DMS53 treated with DMSO at 0.1 percent for 48 hours (cell line): ENCODE measurements at regions not wholly inside any gene's neighbourhood (a gene's known extent, or its start where the extent isn't known, plus 50 kb on each side); places are given as distances from the start of the nearest gene placed in this dataset.

Experiments
- DNase-seq: peaks from one replicate; lab custom pipeline; 2025; ENCODE audit not compliant: unreplicated experiment; lab: John Stamatoyannopoulos, UW

- DNase-seq: no peak
These were observed 661.1 kb downstream of the BCL11A start for GRCh38 chr2:59892398-59892797.

- no peak for DNase-seq
These were observed 664.1 kb downstream of the BCL11A start for GRCh38 chr2:59889305-59889704.

GRCh38 chr2:59888706-59889105, 664.7 kb downstream of the BCL11A start:
- no peak for DNase-seq

GRCh38 chr2:59888015-59888414, 665.4 kb downstream of the BCL11A start:
- DNase-seq: no peak

GRCh38 chr2:59887366-59887765, 666.1 kb downstream of the BCL11A start:
- DNase-seq: no peak

GRCh38 chr2:59886759-59887158, 666.7 kb downstream of the BCL11A start:
- DNase-seq: no peak

GRCh38 chr2:59885541-59885940, 667.9 kb downstream of the BCL11A start:
- DNase-seq: no peak

GRCh38 chr2:59884166-59884565, 669.3 kb downstream of the BCL11A start:
- no peak for DNase-seq

- no peak for DNase-seq
These were observed 670.6 kb downstream of the BCL11A start for GRCh38 chr2:59882822-59883221.

GRCh38 chr2:59882279-59882678, 671.2 kb downstream of the BCL11A start:
- no peak for DNase-seq

GRCh38 chr2:59881218-59881617, 672.2 kb downstream of the BCL11A start:
- DNase-seq: no peak

GRCh38 chr2:59879700-59880131, 673.7 kb downstream of the BCL11A start:
- no peak for DNase-seq

- no peak for DNase-seq
These were observed 677.6 kb downstream of the BCL11A start for GRCh38 chr2:59875836-59876235.

- DNase-seq: no peak
These were observed 678.3 kb downstream of the BCL11A start for GRCh38 chr2:59874971-59875755.

GRCh38 chr2:59874361-59874760, 679.1 kb downstream of the BCL11A start:
- no peak for DNase-seq

GRCh38 chr2:59871830-59872229, 681.6 kb downstream of the BCL11A start:
- DNase-seq: no peak

GRCh38 chr2:59868981-59869380, 684.5 kb downstream of the BCL11A start:
- no peak for DNase-seq

GRCh38 chr2:59866436-59866835, 687.0 kb downstream of the BCL11A start:
- DNase-seq: no peak

- DNase-seq: no peak
These were observed 694.9 kb downstream of the BCL11A start for GRCh38 chr2:59858540-59858939.

GRCh38 chr2:59857109-59857508, 696.3 kb downstream of the BCL11A start:
- no peak for DNase-seq

GRCh38 chr2:59856391-59856790, 697.1 kb downstream of the BCL11A start:
- no peak for DNase-seq

GRCh38 chr2:59853032-59853431, 700.4 kb downstream of the BCL11A start:
- DNase-seq: no peak

GRCh38 chr2:59851836-59852475, 701.5 kb downstream of the BCL11A start:
- no peak for DNase-seq
